B cell (primary cell): ENCODE measurements at regions not wholly inside any gene's neighbourhood (a gene's known extent, or its start where the extent isn't known, plus 50 kb on each side); places are given as distances from the start of the nearest gene placed in this dataset.

Source experiments
- EZH2 ChIP-seq: IDR thresholded peaks from 2 replicates; pipeline ENCODE4 v1.6.1; 2012; ENCODE audit warnings: borderline replicate concordance, low read depth, mild to moderate bottlenecking, moderate library complexity, low read length; ENCODE audit not compliant: insufficient read depth, poor library complexity, severe bottlenecking
- TF ChIP-seq, protein P1 (sequence below): fragments of 200-600 bp; IDR thresholded peaks from one replicate; pipeline ENCODE4 v1.8.0; 2022; ENCODE audit warnings: antibody characterized with exemption, mild to moderate bottlenecking

DNA sequence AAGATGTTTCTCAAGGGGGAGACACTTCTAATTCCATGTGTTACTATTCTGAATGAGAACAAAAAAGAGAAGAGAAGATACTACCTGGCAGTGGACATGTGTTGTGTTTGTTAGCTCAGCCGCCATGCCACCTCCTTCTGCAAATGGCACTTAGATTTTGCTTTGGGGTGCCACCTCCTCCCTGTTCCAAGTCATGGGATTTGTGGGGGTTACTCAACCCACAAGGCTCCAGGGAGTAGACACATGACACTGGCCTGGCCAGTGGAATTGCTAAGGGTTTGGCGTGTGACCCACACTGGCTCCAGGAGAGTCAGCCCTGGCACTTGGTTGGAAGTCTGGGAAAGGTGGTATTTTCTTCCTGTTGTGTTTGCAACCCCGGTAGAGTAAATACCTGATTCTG is 129.1 kb downstream of the ZNF621 start:
- TF ChIP-seq, protein P1, sequence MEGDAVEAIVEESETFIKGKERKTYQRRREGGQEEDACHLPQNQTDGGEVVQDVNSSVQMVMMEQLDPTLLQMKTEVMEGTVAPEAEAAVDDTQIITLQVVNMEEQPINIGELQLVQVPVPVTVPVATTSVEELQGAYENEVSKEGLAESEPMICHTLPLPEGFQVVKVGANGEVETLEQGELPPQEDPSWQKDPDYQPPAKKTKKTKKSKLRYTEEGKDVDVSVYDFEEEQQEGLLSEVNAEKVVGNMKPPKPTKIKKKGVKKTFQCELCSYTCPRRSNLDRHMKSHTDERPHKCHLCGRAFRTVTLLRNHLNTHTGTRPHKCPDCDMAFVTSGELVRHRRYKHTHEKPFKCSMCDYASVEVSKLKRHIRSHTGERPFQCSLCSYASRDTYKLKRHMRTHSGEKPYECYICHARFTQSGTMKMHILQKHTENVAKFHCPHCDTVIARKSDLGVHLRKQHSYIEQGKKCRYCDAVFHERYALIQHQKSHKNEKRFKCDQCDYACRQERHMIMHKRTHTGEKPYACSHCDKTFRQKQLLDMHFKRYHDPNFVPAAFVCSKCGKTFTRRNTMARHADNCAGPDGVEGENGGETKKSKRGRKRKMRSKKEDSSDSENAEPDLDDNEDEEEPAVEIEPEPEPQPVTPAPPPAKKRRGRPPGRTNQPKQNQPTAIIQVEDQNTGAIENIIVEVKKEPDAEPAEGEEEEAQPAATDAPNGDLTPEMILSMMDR, result no peak
- TF ChIP-seq EZH2, result no peak
